ENCODE measurements at regions not wholly inside any gene's neighbourhood (a gene's known extent, or its start where the extent isn't known, plus 50 kb on each side); places are given as distances from the start of the nearest gene placed in this dataset.

GRCh38 chr20:16124491-16124890 lies 448.8 kb downstream of the KIF16B start:
- Histone ChIP-seq H3K36me3 (replicated peaks) (no peaks in the 10 kb centered on the region), H3K9me3 (no peaks in the 10 kb centered on the region), H3K4me3 (no peak overlapping the region), H3K4me1 (no peaks in the 10 kb centered on the region), H3K27me3 (ENCODE audit: low read depth) (no peaks in the 10 kb centered on the region)
- in situ Hi-C loops (cut with MboI; ENCODE audit: low sequenced_read_pairs) = no loop called here
- no peak for DNase-seq (ENCODE audit: low spot score in 2 of 2)

- Histone ChIP-seq H3K27me3 (ENCODE audit: low read depth) (no peaks in the 10 kb centered on the region), H3K4me3 (no peak overlapping the region), H3K4me1 (no peaks in the 10 kb centered on the region), H3K36me3 (replicated peaks) (no peaks in the 10 kb centered on the region), H3K9me3 (no peaks in the 10 kb centered on the region)
- in situ Hi-C loops (cut with MboI; ENCODE audit: low sequenced_read_pairs) = no loop called here
- DNase-seq (ENCODE audit: low spot score in 2 of 2) = no peak
Measured at GRCh38 chr20:16123623-16124022, 449.6 kb downstream of the KIF16B start.

DNA sequence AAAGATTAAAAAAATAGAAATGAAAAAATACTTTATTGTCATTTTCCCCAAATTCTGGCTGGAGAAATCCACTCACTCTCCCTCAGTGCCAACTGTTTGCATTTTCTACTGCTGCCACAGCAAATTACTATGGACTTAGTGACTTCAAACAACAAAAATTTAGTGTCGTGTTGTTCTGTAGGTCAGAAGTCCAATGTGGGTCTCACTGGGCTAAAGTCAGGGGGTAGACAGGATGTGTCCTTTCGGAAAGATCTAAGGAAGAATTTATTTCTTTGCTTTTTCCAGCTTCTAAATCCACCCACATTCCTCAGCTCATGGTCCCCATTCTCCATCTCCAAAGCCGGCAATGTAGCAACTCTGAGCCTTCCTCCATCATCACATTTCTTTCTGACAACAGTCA lies 453.3 kb downstream of the KIF16B start:
- no peak for DNase-seq (ENCODE audit: low spot score in 2 of 2)
- Histone ChIP-seq H3K4me3 (no peak overlapping the region), H3K9me3 (no peaks in the 10 kb centered on the region), H3K4me1 (no peaks in the 10 kb centered on the region), H3K36me3 (replicated peaks) (no peaks in the 10 kb centered on the region), H3K27me3 (ENCODE audit: low read depth) (no peaks in the 10 kb centered on the region)
- in situ Hi-C loops (cut with MboI; ENCODE audit: low sequenced_read_pairs) = no loop called here

DNA sequence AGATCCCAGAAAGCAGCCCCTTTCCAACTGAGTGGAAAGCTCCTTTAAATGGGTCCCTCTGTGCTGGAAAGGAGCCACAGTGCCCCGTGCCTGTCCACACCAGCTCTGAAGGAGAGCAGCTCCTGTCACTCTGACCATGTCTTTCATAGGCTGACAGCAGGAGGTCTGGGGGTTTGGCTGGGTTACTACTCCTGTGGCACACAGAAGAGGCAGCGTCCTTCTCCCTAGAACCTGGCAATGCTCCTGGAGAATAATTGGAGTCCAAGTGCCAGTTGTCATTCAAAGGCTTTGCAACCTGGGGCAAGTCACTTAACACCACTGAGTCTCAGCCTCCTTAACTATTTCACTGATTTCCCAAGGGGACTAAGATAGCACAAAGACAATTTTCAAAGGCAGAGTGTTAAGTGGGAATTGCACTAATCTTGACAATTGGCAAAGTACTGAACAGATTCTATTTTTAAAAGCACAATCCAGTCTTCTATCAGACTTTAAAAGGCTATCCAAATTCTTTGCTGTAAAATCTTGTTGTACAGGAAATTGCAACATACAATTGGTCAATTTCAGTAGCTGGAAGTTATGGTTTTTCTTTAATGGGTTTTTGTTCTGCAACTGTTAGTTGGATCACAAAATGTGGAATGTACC lies 457.2 kb downstream of the KIF16B start:
- peak in 1 of 2 experiments; percentile 2 for DNase-seq (ENCODE audit: low spot score in 2 of 2)
- H3K9me3 ChIP-seq = no peaks in the 10 kb centered on the region
- H3K36me3 ChIP-seq (replicated peaks) = no peaks in the 10 kb centered on the region
- no peaks in the 10 kb centered on the region for H3K27me3 ChIP-seq (ENCODE audit: low read depth)
- H3K4me1 ChIP-seq = no peaks in the 10 kb centered on the region; the same call in 1 of the 2 replicates
- in situ Hi-C loops (cut with MboI; ENCODE audit: low sequenced_read_pairs) = no loop called here
- H3K4me3 ChIP-seq = no peak overlapping the region

- in situ Hi-C loops (cut with MboI; ENCODE audit: low sequenced_read_pairs) = no loop called here
- no peak for DNase-seq (ENCODE audit: low spot score in 2 of 2)
- no peaks in the 10 kb centered on the region for H3K9me3 ChIP-seq
- no peaks in the 10 kb centered on the region; the same call in 1 of the 2 replicates for H3K4me1 ChIP-seq
- H3K4me3 ChIP-seq = no peak overlapping the region
- no peaks in the 10 kb centered on the region for H3K27me3 ChIP-seq (ENCODE audit: low read depth)
- H3K36me3 ChIP-seq (replicated peaks) = no peaks in the 10 kb centered on the region
Measured at GRCh38 chr20:16113736-16114135, 459.5 kb downstream of the KIF16B start.

- Histone ChIP-seq H3K36me3 (replicated peaks) (no peaks in the 10 kb centered on the region), H3K27me3 (ENCODE audit: low read depth) (no peaks in the 10 kb centered on the region), H3K4me1 (no peaks in the 10 kb centered on the region; the same call in 1 of the 2 replicates), H3K9me3 (no peaks in the 10 kb centered on the region), H3K4me3 (no peak overlapping the region)
- in situ Hi-C loops (cut with MboI; ENCODE audit: low sequenced_read_pairs) = no loop called here
- no peak for DNase-seq (ENCODE audit: low spot score in 2 of 2)
Measured at GRCh38 chr20:16111852-16112412, 461.3 kb downstream of the KIF16B start.

- Histone ChIP-seq H3K4me3 (no peak overlapping the region), H3K36me3 (replicated peaks) (no peaks in the 10 kb centered on the region), H3K27me3 (ENCODE audit: low read depth) (no peaks in the 10 kb centered on the region), H3K4me1 (no peaks in the 10 kb centered on the region; the same call in 1 of the 2 replicates), H3K9me3 (no peaks in the 10 kb centered on the region)
- in situ Hi-C loops (cut with MboI; ENCODE audit: low sequenced_read_pairs) = no loop called here
- DNase-seq (ENCODE audit: low spot score in 2 of 2) = peak in 1 of 2 experiments; percentile 5
Measured at GRCh38 chr20:16111172-16111832, 461.9 kb downstream of the KIF16B start.

- in situ Hi-C loops (cut with MboI; ENCODE audit: low sequenced_read_pairs) = no loop called here
- no peak for DNase-seq (ENCODE audit: low spot score in 2 of 2)
- H3K4me3 ChIP-seq = no peak overlapping the region
Measured at GRCh38 chr20:16107172-16107870, 465.9 kb downstream of the KIF16B start.

DNA sequence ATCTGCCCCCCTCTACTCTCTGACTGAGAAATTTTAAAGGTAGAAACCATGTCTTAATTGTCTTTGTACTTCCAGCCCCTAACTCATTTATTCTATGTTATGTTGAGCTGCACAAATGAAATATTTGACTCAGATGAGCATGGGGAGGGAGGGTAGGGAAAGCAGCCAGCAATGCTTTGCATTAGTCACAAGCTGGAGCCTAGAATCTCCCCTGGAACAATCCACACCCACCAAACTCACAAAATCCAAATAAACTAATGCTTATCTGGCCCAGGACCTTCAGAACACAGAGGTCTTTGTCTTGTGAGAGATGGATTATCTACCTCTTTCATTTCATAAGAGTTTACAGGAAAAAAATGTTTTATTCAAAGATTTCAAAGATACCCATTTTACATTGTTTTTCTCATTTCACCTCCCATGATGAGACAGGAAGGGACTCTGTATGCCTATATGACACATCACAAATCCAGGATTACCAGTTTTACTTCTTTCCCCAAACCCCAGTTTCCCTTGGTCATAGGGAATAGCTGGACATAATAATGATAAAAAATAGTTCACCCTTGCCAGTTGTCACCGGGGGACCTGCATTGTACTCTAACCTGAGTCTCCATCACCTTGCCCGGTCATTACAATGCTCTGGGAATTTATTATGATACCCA lies 466.9 kb downstream of the KIF16B start:
- H3K4me3 ChIP-seq = no peak overlapping the region
- H3K9me3 ChIP-seq = no peaks in the 10 kb centered on the region
- in situ Hi-C loops (cut with MboI; ENCODE audit: low sequenced_read_pairs) = no loop called here
- no peaks in the 10 kb centered on the region; the same call in 1 of the 2 replicates for H3K4me1 ChIP-seq
- no peaks in the 10 kb centered on the region for H3K36me3 ChIP-seq (replicated peaks)
- H3K27me3 ChIP-seq (ENCODE audit: low read depth) = no peaks in the 10 kb centered on the region
- DNase-seq (ENCODE audit: low spot score in 2 of 2) = no peak

More at GRCh38 chr20:16107172-16107870, 465.9 kb downstream of the KIF16B start:
- Histone ChIP-seq H3K27me3 (ENCODE audit: low read depth) (no peaks in the 10 kb centered on the region), H3K9me3 (no peaks in the 10 kb centered on the region), H3K36me3 (replicated peaks) (no peaks in the 10 kb centered on the region), H3K4me1 (no peaks in the 10 kb centered on the region; the same call in 1 of the 2 replicates)

DNA sequence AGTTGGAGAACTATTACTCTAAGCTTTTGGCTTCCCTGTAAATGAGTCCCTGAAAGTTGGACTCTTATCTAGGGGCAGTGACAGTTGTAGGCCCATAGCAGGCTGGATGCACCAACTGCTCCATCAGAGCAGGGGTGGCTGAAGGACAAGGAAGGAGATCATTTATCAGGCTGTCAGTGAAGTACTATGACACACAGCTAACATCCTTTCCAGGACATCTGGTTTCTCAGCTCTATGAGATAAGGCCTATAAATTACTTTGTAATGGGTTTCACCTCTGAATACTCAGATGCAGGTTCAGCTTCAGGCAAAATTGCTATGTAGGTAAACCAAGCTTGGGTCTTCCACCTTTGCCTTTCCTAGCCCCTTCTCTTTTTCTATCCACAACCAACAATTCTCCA lies 468.5 kb downstream of the KIF16B start:
- no peak overlapping the region for H3K4me3 ChIP-seq
- H3K4me1 ChIP-seq = no peaks in the 10 kb centered on the region
- in situ Hi-C loops (cut with MboI; ENCODE audit: low sequenced_read_pairs) = no loop called here
- DNase-seq (ENCODE audit: low spot score in 2 of 2) = no peak
- H3K27me3 ChIP-seq (ENCODE audit: low read depth) = no peaks in the 10 kb centered on the region
- no peaks in the 10 kb centered on the region for H3K36me3 ChIP-seq (replicated peaks)
- no peaks in the 10 kb centered on the region for H3K9me3 ChIP-seq
